Stimulated activated CD4-positive, alpha-beta T cell treated with anti-CD3 and anti-CD28 coated beads, Interleukin-1b, Interleukin-23, amount 100 ng/mL, for 48 hours (primary cell): ENCODE measurements at regions not wholly inside any gene's neighbourhood (a gene's known extent, or its start where the extent isn't known, plus 50 kb on each side); places are given as distances from the start of the nearest gene placed in this dataset.

Experiments used
- DNase-seq: peaks from one replicate; pipeline ENCODE4 v3.0.0-alpha.2; 2020

GRCh38 chr4:85274955-85275354 lies 200.0 kb upstream of the ARHGAP24 start:
- DNase-seq = no peak

- DNase-seq = no peak
These were observed 194.0 kb upstream of the ARHGAP24 start for GRCh38 chr4:85280963-85281362.

DNA sequence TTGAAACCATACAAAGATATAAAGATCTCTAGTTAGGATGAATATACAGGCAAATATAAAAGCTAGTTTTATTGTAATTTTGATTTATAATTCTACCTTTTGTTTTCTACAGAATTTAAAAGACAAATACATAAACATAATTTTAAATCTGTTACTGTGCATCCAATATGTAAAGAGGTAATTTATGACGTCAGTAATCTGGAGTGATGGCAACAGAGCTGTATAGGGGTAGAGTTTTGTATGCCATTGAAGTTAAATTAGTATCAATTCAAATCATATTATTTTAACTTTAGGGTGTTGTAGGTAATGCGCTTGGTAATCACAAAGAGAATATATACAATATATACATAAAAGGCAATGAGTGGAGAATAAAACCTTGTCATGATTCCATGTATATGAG lies 183.7 kb upstream of the ARHGAP24 start:
- DNase-seq = no peak

GRCh38 chr4:85298037-85298436 lies 176.9 kb upstream of the ARHGAP24 start:
- no peak for DNase-seq

GRCh38 chr4:85302193-85302736 lies 172.7 kb upstream of the ARHGAP24 start:
- no peak for DNase-seq

GRCh38 chr4:85302756-85303155 lies 172.2 kb upstream of the ARHGAP24 start:
- no peak for DNase-seq

GRCh38 chr4:85318415-85318814 lies 156.5 kb upstream of the ARHGAP24 start:
- DNase-seq = no peak

DNA sequence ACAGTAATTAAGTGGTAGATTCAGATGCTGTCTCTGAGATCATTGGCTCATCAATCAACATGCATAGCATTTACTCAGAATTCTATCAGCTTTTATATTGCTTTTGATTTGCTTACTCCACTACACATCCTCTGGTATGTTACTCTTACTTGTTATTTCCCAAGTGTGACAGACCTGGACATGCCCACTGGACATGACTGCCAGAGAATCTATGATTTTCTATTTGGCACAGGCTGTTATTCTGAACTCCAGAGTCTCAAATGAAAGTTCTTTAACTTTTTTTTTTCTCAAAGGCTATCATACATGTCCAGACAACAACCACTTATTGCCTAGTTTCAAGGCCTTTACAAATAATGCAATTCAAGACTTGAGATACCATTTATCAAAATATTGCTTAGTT lies 116.1 kb upstream of the ARHGAP24 start:
- DNase-seq = no peak

GRCh38 chr4:85362550-85362949 lies 112.4 kb upstream of the ARHGAP24 start:
- DNase-seq = no peak

DNA sequence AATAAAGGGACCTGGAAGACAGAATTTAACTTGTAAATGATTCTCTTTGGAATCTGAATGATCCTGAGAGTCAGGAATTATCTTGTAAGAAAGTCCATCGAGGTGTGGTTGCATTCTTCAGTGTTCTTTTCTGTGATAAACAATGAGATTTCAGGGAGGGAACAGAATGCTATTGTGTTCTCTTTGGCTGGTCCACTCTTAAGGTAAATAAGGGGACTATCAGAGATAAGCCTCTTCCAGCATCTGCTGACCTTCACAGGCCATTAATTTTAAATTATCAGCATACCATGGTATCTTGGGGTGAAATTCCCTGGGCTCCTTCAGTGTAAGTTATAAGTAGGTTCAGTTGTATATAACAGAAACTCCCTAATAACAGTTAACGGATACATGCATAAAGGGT lies 107.1 kb upstream of the ARHGAP24 start:
- no peak for DNase-seq

- DNase-seq = no peak
These were observed 106.7 kb upstream of the ARHGAP24 start for GRCh38 chr4:85368240-85368639.

- no peak for DNase-seq
These were observed 106.0 kb upstream of the ARHGAP24 start for GRCh38 chr4:85368932-85369331.

DNA sequence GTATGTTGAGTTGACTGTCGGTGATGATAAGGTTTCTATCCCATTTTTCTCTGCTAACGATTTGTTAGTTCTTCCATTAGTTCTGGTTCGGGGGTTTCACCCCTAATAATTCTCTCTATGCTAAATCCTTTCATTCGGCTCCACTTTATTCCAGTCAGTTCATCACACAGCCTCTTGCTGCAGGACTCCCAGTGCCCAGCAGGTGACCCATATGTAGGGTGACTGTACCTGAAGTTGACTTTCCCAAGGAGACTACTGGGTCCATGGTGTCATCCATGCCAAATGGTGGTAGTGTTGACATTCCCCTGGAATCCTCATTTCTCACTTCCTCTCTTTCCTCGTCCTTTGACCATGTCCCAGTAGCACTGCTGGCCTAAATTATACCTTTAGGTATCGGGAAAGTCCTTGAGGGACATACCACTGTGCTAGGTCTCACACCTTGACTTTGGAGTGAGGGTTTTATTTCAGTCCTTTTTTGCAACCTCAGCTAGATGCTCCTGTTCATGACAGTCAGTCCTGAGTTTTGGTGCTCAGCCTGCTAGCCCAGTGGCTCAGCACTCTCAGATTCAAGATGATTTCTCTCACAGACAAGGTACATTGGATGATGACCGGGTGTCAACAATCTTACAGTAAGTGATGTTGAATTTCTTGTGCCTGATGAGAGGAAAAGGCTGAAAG lies 105.1 kb upstream of the ARHGAP24 start:
- no peak for DNase-seq

- DNase-seq = peak; percentile 2
These were observed 104.4 kb upstream of the ARHGAP24 start for GRCh38 chr4:85370400-85371032.

DNA sequence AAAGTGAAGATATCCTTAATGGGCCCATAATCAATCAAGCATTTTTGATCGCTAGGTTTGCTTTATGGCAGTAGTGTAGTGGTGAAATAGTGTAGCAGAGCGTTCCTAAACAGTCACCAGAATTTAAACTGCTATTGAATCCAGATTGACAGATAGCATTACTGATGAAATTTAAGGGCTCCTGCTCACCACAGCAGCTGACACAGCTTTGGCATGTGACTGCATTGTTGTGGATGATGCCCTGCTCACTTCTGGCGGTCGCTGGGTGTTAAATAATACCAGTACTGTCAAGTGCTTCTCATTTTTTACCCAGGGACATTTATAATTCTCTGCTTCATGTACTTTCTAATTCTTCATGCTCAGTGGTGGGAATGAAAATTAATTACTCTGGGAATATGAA lies 102.0 kb upstream of the ARHGAP24 start:
- no peak for DNase-seq

GRCh38 chr4:85376285-85376684 lies 98.7 kb upstream of the ARHGAP24 start:
- no peak for DNase-seq

DNA sequence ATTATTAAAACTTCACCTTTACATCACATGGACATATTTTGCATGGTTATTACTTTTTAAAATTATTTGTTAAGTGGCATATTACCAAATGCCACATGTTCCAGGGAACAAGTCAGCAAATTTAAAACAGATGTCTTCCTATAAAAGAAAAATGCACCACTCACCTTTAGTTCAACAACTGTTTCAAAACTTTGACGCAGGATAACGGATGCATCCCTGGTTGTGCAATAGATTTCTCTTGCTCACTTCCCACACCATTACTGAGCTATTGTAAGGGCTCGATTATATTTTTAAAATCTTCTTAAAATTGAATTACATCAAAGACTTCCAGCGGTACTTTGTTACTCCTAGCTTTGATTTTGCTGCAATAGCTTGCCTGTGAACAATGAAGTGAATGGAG lies 93.0 kb upstream of the ARHGAP24 start:
- no peak for DNase-seq

DNA sequence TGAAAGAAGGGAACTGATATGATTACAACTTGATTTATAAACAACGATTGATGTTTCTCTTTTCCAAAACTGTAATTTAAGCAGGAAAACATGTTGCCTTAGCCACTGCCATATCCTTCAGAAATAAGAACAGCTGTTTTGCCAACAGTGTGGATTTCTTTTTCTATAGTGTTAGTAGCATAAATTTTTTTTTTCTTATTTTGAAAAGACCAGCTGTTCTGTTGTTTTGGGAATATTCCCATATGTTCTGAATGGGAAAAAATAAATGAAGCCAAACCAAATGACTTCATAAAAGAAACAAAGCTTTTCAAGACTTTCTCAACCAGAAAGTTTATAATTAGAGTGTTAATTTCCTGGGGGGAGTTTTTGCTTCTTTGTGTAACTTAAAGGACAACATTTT lies 83.9 kb upstream of the ARHGAP24 start:
- no peak for DNase-seq

GRCh38 chr4:85391589-85392410 lies 83.2 kb upstream of the ARHGAP24 start:
- DNase-seq = no peak

DNA sequence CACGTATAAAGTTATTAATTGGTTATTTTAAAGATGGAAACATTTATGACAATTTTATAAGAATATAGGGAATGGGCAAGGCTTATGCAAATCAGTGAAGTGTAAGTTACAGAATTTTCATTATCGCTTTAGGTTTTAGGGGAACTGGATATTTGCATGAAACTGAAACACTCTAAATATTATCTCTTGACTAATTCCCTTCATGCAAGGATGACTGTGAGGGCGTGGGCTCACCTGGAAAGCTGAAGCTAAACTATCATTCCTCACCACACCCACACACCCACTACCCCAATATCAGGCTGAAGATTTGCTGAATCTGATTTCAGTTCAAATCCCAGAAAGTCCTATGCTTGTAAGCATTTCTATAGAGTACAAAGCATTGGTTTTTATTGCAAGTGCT lies 81.7 kb upstream of the ARHGAP24 start:
- no peak for DNase-seq

- no peak for DNase-seq
These were observed 76.7 kb upstream of the ARHGAP24 start for GRCh38 chr4:85398276-85398675.

- no peak for DNase-seq
These were observed 75.7 kb upstream of the ARHGAP24 start for GRCh38 chr4:85399270-85399669.

GRCh38 chr4:85402371-85402770 lies 72.6 kb upstream of the ARHGAP24 start:
- no peak for DNase-seq

GRCh38 chr4:85406185-85406584 lies 68.8 kb upstream of the ARHGAP24 start:
- DNase-seq = no peak
